Prostate gland (tissue), 2 donors: ENCODE measurements at regions not wholly inside any gene's neighbourhood (a gene's known extent, or its start where the extent isn't known, plus 50 kb on each side); places are given as distances from the start of the nearest gene placed in this dataset.

Experiments
- DNase-seq: peaks from one replicate; pipeline ENCODE4 v3.0.0-alpha.2; 2019; ENCODE audit warnings: low spot score
- H3K27ac ChIP-seq, 2 donors: fragments of 200-600 bp; sonication (generic); 2 replicates each; pipeline ENCODE4 v1.5.1; 2017 to 2019
- H3K27me3 ChIP-seq: fragments of 200-600 bp; sonication (generic); replicated peaks from 2 replicates; pipeline ENCODE4 v1.5.1; 2019; ENCODE audit not compliant: insufficient read depth
- H3K36me3 ChIP-seq, 2 donors: fragments of 200-600 bp; sonication (generic); 1 replicate in 1 of 2; 2 replicates in 1 of 2; pipeline versions ENCODE4 v1.5.1 to v1.8.1; 2017 to 2019
- H3K4me1 ChIP-seq: fragments of 200-600 bp; sonication (generic); replicated peaks from 2 replicates; pipeline ENCODE4 v1.5.1; 2019
- H3K4me3 ChIP-seq, 2 donors: fragments of 200-600 bp; sonication (generic); 2 replicates each; pipeline ENCODE4 v1.5.1; 2017 to 2019
- H3K9me3 ChIP-seq: fragments of 200-600 bp; sonication (generic); 2 replicates; pipeline ENCODE4 v1.5.1; 2017
- CTCF ChIP-seq, 4 experiments: fragments of 200-600 bp in 2 of 4; fragments of 450-650 bp in 2 of 4; sonication (generic) in 2 of 4; IDR thresholded peaks; 1 replicate in 3 of 4; 2 replicates in 1 of 4; pipeline ENCODE4 v1.5.1; 2016 to 2019; ENCODE audit warnings: antibody characterized with exemption in 4 of 4, mild to moderate bottlenecking in 2 of 4, moderate library complexity in 2 of 4
- POLR2A ChIP-seq: fragments of 450-650 bp; IDR thresholded peaks from one replicate; pipeline ENCODE4 v1.6.1; 2016; ENCODE audit warnings: antibody characterized with exemption, mild to moderate bottlenecking
- POLR2AphosphoS5 ChIP-seq: sonication (generic); formaldehyde crosslinking; IDR thresholded peaks from one replicate; pipeline ENCODE4 v1.6.1; 2017; ENCODE audit warnings: antibody characterized with exemption
- WGBS: methylation state at CpG from one replicate; pipeline ENCODE4 v1.1.5; 2018; 5-methylcytosine and 5-hydroxymethylcytosine counted together
- intact Hi-C: fragments of 100-400 bp; cut with DNase I; formaldehyde crosslinking; loops from one replicate; pipeline ENCODE4 v1.14.2; 2022

GRCh38 chr2:144668493-144669110, 148.7 kb upstream of the ZEB2 start:
- 53% methylated on average over 1 of the region's 1 CpG for WGBS
- Histone ChIP-seq H3K36me3 (no peaks in the 10 kb centered on the region), H3K4me1 (no peaks in the 10 kb centered on the region), H3K9me3 (no peaks in the 10 kb centered on the region), H3K4me3 (no peak overlapping the region), H3K27ac (no peak overlapping the region), H3K27me3 (no peaks in the 10 kb centered on the region)
- TF ChIP-seq CTCF (IDR thresholded peaks at IDR 0.05) (no peak), POLR2AphosphoS5 (no peak), POLR2A (no peak)
- intact Hi-C loops = no loop called here
- no peak for DNase-seq

GRCh38 chr2:144666032-144666431, 146.1 kb upstream of the ZEB2 start:
- TF ChIP-seq CTCF (IDR thresholded peaks at IDR 0.05) (no peak), POLR2AphosphoS5 (no peak), POLR2A (no peak)
- Histone ChIP-seq H3K4me1 (no peaks in the 10 kb centered on the region), H3K27ac (no peak overlapping the region), H3K4me3 (no peak overlapping the region), H3K36me3 (no peaks in the 10 kb centered on the region), H3K9me3 (no peaks in the 10 kb centered on the region), H3K27me3 (no peaks in the 10 kb centered on the region)
- DNase-seq = no peak
- WGBS = 78% methylated on average over 5 of the region's 5 CpGs
- intact Hi-C loops = no loop called here

- no peak for TF ChIP-seq CTCF (IDR thresholded peaks at IDR 0.05)
- no peak for TF ChIP-seq POLR2A
- TF ChIP-seq POLR2AphosphoS5 = no peak
- intact Hi-C loops = no loop called here
- Histone ChIP-seq H3K9me3 (no peaks in the 10 kb centered on the region), H3K36me3 (no peaks in the 10 kb centered on the region), H3K27ac (no peak overlapping the region), H3K4me1 (no peaks in the 10 kb centered on the region), H3K27me3 (no peaks in the 10 kb centered on the region), H3K4me3 (no peak overlapping the region)
- 84% methylated on average over 6 of the region's 6 CpGs for WGBS
- DNase-seq = no peak
Observed at GRCh38 chr2:144663207-144663606, 143.3 kb upstream of the ZEB2 start.

- Histone ChIP-seq H3K27ac (no peak overlapping the region), H3K9me3 (no peaks in the 10 kb centered on the region), H3K4me1 (no peaks in the 10 kb centered on the region), H3K4me3 (no peak overlapping the region), H3K36me3 (no peaks in the 10 kb centered on the region), H3K27me3 (no peaks in the 10 kb centered on the region)
- no peak for DNase-seq
- TF ChIP-seq CTCF (IDR thresholded peaks at IDR 0.05) (no peak), POLR2A (no peak), POLR2AphosphoS5 (no peak)
- intact Hi-C loops = no loop called here
- WGBS = 72% methylated on average over 5 of the region's 5 CpGs
Observed at GRCh38 chr2:144660518-144661316, 140.8 kb upstream of the ZEB2 start.
